OCI-LY7 (cell line): ENCODE measurements at regions not wholly inside any gene's neighbourhood (a gene's known extent, or its start where the extent isn't known, plus 50 kb on each side); places are given as distances from the start of the nearest gene placed in this dataset.

Experiments used
- CTCF ChIP-seq: fragments of 200-600 bp; sonication (generic); conservative IDR thresholded peaks from 2 replicates; pipeline ENCODE4 v1.5.1; 2014; ENCODE audit warnings: mild to moderate bottlenecking, antibody characterized with exemption, low read length, moderate library complexity, mixed read lengths
- EZH2phosphoT487 ChIP-seq: fragments of 200-600 bp; sonication (generic); IDR thresholded peaks from 2 replicates; pipeline ENCODE4 v1.6.1; 2018; ENCODE audit warnings: low read depth, borderline replicate concordance, mild to moderate bottlenecking, mixed run types, antibody characterized with exemption, low read length, moderate library complexity, mixed read lengths

GRCh38 chr7:81074406-81074805, 155.6 kb upstream of the SEMA3C start:
- TF ChIP-seq CTCF (no peak), EZH2phosphoT487 (no peak)
